Glomerular visceral epithelial cell (primary cell): ENCODE measurements at regions not wholly inside any gene's neighbourhood (a gene's known extent, or its start where the extent isn't known, plus 50 kb on each side); places are given as distances from the start of the nearest gene placed in this dataset.

Experiments
- DNase-seq: peaks from one replicate; pipeline ENCODE4 v3.0.0-alpha.2; 2016; ENCODE audit errors: extremely low spot score

DNA sequence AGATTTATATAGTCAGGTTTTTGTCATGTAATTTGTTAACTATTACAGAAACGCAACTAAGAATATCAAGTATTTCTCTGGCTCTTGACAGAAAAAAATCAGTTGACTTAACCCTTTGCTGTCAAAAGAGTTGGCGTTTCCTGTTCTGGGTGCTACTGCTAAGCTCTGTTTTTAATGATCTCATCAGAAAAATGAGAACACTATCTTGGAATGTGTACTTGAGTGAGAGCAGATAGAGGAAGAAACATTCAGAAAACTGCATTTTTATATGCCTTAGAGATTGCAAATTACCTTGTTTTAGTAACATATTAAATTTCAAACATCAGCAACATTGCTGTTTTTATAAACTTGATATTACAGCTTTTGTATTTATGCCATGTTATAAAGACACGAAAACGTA lies 297.9 kb downstream of the RDH14 start:
- DNase-seq, result no peak

DNA sequence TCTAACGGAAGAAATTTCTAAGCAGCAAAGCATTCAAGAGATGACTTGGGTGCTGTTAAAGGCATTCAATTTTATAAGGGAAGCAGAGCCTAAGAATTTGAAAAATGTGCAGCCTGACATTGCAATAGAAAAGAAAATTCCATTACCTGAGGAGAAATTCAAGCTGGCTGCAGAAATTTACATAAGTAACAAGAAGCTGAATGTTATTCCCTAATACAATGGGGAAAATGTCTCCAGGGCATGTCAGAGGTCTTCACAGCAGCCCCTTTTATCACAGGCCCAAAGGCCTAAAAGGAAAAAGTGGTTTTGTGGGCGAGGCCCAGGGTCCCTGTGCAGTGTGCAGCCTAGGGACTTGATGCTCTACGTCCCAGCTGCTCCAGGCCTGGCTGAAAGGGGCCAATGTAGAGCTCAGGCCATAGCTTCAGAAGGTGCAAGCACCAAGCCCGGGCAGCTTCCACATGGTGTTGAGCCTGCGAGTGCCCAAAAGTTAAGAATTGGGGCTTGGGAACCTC lies 306.7 kb downstream of the RDH14 start:
- no peak for DNase-seq

DNA sequence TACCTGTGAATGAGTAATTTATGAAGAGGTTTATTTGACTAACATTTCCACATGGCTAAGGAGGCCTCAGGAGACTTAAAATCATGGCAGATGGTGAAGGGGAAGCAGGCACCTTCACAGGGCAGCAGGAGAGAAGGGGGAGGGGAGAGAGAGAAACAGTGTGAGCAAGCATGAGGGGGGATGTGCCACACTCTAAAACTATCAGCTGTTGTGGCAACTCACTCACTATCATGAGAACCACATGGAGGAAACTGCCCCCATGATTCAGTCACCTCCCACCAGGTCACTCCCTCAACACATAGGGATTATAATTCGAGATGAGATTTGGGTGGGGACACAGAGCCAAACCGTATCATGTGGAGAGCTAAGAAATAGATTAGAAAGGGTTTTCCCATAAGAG lies 309.0 kb downstream of the RDH14 start:
- no peak for DNase-seq

DNA sequence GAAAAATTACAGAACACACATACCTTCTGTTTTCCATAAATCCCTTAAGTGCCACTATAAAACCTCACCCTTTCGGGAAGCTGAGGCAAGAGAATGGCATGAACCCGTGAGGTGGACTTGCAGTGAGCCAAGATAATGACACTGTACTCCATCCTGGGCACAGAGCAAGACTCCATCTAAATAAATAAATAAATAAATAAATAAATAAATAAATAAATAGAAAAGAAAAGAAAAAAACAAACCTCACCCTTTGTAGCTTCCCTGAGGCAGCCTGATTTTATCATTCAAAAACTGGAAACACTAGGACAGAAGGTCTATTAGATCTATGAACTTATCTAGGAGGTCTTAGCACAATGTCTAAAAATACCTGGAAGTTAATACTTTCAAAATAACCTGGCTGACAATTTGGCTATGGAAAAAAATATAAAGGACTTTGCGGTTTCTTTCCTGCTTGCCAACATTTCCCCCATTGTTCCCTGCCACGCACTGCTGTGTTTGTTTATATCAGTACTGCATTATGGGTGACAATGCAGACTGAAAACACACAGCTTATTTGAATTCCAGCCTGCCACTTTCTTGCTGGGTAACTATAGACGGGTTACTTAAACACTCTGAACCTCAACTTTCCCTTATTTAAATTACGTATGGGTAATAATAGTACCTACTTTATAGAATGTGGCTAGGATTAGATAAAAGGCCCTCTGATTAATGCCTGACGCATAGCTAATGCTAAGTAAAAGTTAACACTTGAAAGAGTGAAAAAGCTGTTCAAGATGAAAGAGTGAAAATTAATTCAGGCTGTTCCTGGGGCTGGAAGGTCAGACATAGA lies 313.0 kb downstream of the RDH14 start:
- DNase-seq, result no peak

DNA sequence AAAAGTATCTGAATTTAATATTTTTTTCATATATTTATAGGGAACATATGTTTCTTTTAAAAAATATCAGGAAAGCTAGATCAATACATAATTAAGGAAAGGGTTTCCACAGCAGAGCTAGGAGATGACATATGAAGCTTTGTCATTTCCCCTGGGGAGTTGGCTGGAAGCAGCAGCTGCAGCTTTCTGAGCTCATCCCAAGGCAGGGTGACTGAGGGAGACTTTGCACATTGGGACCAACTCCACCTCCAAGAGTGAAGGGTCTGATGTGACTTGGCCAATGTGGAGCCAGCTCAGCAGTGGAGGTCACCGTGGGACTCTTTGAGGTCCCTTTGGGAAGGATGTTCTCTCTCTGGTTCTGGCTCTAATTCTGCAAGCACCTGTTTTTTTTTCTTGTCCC lies 315.1 kb downstream of the RDH14 start:
- DNase-seq, result no peak

DNA sequence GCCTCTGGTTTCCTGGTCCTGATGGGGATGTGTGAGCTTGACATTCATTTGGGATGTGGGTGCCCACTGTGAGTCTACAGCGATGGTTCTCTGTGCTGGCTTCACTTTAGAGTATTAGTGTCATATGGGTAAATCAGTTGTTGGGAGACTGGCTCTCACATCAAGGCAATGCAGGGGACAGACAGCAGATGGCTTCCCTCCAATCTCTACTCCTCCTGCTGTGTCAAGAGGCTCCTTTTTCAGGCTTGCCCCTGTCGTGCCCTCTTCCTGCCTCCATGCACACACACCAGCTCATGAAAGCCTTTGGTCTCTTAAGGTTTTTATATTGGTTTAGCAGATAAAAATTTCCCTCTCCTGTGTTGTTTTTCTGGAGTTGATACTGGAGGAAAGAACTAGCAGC lies 315.6 kb downstream of the RDH14 start:
- DNase-seq, result no peak

DNA sequence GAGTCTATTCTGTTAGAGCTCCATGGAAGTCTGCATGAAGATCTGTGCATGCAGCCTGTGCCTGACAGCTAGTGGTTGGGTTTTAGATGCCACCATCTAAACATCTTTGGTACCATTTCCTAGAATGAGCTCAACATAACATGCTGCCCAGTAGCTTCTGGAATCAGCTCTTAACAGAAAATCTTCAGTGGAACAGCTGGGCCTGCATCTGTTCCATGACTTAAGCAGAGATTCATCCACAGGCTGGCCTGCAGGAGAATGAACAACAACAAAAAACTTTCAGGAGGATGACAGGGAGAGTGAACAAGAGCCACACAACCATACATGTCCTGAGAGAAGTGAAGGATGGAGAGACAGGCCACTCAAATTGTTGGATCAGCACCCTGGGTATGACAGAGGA lies 316.6 kb downstream of the RDH14 start:
- DNase-seq, result no peak

DNA sequence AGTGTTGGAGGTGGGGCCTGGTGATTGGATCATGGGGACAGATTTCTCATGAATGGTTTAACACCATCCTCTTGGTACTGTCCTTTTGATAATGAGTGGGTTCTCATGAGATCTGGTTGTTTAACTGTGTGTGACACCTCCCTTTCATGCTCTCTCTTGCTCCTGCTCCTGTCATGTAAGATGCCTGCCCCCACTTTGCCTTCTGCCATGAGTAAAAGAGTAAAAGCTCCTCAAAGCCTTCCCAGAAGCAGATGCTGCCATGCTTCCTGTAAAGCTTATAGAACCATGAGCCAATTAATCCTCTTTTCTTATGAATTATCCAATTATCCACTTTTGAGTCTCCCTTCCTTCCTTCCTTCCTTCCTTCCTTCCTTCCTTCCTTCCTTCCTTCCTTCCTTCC lies 317.7 kb downstream of the RDH14 start:
- DNase-seq, result no peak

DNA sequence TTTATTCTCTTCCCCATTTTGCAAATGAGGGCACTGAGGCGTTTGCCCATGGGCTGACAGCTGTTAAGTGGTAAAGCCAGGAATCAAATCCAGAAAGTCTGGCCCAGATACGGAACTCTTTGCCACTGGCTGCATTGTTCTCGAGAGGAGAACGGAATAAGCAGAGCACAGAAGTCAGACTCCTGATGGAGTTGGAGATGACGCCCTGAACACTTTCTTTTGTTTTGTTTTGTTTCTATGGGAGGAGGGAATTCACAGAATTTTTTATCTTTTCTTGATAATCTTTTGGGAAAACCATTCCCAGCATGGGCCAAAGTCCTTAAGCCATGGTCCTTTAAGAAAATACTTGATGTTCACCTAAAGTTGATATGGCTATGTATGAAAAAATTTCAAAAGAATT lies 322.2 kb downstream of the RDH14 start:
- no peak for DNase-seq

DNA sequence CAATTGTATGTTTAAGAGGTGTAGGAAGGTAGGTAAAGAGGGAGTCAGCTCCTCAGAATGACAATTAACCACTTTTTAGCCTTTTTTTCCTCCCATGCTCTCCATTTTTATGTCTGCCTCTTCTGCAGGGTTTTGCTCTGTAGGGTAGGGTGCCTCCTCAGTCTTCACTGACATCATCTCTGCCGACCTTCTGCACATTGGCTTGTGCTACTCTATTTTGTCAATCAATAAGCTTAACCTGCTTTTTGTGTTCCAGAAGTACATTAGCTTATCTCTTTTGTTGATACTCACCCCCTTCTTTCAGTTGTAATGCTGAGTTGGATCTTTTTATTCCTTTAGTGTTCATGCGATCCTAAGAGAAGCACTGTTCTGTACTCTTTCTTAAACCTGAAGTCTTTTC lies 323.2 kb downstream of the RDH14 start:
- no peak for DNase-seq

DNA sequence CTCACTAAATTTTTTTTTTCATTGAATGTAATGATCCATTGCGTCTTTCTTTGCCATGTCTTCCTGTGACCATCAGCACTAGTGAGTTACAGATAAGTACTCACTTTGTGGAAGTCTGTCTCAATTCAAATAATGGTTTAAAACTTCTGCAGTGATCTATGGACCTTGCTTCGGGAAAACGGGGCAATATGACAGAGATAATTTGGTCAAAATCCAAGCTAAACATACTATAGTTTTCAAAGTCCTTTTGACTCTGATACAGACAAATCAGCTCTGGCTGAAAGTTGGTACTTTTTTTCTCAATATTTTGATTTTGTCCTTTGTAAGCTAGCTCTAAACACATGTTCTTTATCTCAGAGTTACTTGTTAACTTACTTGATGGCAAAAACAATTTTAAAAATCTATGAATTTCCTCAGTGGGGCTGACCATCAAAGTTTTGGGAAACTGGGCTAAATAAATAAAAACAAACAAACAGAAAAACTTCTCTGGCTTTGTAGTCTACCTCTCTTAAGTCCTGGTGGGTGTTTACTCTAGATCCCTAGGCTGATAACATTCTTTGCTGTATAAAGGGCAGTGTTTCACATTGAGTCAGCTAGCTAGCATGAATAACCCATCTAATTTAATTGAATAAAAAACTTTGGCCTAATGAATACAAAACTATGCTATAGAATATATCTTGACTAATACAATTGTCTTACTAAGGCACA lies 327.6 kb downstream of the RDH14 start:
- no peak for DNase-seq

DNA sequence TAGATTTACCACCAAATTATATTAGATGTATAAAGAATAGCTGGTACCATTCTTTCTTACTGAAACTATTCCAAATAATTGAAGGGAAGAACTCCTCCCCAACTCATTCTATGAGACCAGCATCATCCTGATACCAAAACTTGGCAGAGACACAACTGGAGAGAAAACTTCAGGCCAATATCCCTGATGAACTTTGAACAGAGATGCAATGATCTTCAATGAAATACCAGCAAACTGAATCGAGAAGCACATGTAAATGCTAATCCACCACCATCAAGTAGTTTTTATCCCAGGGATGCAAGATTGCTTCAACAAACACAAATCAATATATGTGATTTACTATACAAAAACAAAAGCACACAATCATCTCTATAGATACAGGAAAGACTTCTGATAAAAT lies 329.8 kb downstream of the RDH14 start:
- no peak for DNase-seq

DNA sequence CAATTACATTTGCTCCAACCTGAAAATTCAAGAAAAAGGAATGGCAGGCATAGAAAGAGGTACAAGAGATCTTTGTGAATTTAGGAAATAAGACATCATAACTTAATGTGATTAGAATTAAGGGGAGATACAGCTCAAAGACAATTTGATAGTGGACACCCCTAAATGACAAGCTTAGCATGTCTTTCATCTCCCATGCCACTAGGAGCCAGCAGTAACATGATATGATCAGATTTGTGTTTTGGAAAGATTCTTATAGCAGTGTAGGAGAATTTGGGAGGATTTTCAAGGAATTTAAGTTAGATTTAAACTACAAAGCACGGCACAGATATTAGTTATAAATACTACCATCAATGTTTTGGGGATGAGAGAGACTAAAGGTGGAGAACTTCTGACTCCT lies 340.8 kb downstream of the RDH14 start:
- no peak for DNase-seq

DNA sequence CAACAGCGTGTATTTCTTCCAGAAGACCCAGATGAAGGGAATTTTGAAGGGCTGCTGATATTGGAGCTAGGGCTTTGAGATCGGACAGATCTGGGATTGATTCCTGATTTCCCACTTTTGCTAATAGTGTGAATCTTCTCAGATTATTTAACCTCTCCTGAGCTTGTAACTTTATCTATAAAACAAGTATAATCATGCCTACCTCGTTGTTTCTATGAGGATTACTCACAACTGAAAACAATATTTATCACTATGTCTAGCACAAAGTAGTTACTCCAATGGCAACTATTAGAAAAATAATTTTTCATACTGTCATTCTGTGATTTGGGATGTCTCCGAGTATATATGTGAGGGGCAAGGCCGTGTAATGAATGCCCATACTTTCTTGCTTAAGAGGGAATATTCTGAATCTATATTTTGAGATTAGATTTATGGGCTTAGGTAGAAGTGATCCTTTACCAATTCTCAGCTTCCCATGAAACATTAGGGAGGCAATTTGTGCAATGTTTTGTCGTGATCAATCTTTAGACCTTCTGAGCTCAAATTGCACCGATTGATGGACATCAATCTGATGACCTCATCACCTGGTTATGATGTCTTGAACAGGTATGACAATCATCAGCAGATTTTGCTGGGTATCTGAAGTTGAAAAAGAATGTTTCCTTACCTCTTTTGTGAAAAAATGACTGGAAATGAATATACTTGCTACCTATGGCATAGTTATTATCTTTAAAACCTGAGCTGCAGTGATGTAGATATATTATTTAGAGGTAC lies 339.9 kb downstream of the KCNS3 start:
- DNase-seq, result no peak

DNA sequence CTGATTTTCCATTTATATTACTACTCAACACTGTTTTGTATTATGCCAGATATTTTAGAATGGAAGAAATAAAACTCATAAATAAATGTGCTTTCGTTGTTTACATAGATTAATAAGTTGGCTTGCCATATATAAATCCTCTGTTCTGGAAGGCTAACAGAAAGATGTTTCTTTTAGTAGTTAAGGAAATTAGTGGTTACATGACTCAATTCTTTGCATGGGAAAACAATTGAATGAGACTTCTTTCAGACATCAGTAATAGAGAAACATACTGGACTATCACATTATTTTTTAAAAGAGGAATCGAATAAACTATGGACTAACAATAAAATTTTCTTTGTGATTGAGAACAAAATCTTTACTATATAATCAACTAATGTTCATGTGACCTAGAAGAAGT lies 336.5 kb downstream of the KCNS3 start:
- DNase-seq, result no peak

DNA sequence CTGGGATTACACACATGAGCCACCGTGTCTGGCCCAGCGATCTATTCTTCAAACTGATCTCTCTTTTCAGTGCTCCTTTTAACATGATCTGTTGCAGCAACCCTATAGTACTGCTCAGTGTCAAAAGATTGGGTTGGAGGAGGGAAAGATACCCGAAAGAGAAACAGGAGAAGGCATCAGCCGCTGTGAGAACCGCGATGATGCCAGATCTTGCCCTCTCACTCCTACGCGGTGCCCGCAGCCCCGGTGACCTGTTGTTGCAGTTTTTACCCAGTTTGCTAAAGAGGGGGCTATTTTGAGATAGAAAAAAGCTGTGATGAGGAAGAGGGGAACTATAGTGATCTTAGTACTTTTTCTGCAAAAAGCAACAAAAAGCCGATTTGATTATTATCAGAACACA lies 335.5 kb downstream of the KCNS3 start:
- DNase-seq, result no peak

DNA sequence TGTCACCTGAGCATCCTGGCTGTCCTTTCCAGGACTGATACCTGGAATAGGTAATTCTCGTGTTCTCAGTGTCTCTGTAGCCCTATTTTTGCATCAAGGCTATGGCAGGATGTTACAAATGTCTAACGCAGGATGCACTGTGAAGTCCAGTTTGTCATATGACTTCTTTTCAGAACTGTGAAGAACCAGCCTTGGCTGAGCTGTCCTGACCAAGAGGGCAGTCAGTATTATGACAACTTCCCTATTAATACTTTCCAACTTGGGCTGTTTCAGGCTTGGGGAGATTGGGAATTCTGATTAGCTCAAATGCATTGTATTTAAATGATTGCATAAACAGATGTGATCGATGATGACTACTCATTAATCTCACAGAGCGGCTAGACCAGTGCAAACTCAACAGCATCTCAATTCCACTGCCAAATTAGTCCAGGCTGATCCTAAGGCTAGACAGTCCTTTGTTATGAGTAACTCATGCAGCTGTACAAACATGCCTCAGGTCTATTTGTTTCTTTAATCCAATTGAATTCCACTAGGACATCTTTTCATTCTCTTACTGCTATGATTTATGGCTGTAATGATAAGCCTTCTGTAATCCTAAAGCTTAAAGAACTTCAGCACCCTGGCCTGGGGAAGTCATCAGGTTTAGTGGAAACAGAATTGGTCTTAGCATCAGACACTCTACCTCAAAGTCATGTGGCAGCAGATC lies 331.6 kb downstream of the KCNS3 start:
- no peak for DNase-seq

DNA sequence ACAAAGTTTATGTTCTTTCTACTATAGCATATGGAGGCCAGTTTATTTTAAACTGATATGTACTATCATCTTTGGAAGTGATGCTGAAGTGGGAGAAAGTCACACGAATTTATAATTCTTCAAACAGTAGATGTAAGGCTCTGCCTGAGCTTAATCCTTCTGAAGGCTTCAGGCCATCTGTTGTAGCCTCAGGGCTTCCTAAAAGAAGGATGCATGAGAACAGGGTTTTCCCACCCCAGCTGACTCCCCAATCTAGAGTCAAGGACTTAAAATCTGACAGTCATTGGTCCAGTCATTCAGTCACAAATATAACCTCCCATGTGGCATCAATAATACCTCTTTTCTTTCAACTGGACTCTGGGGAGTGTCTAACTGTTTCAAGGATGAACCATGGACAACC lies 330.5 kb downstream of the KCNS3 start:
- no peak for DNase-seq

DNA sequence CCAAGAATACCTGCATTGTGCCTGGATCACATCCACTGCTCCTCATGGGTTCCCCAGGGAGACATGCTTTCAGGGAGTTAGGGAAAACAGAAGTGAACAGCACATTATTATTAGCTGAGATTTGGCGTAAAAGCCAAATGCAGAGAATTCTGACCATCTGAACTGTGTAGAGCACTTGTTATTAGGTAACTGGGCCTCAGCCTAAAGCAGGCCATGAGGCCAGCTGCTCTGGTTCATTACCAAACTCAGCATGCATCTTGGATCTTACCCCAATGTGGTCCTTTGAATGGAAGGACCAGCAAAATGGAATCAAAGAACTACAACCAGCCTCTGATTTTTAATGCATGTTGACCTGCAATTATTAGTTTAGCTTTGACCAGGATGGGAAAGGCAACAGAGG lies 322.3 kb downstream of the KCNS3 start:
- no peak for DNase-seq

DNA sequence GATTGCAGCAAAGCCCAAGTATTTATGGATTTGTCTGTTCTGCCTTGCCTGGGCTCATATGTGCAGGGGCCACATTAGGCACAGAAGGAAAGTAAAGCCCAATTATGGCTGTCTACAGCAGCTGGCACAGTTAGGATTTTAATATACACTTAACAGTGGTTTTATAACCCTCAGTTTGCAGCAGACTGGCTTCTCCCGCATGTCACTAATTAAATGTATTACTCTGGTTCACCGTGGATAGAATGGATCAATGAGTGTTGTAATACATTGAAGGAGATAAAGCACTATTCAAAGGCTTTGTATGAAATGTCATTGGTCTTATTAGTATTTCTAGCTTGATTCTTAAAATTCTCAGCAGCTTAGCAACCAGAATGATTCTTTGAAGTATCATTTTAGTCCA lies 320.2 kb downstream of the KCNS3 start:
- no peak for DNase-seq

DNA sequence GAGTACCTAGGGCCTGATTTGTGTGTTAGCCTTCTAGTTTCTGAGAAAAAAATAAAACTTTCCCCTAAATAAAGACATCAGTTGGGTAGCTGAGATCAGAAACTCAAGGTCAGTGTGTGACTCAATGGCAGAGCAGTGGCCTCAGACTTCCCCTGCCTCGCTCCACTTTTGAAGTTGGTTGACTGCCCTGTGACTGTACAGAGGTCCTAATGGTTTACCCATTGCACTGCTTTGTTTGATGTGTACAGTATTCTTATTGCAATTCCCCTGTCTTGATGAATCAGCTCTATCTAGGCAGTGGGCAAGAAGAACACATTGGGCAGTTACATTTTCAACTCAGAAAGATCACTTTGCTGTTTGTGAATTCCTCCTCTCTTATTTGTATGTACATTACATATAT lies 315.7 kb downstream of the KCNS3 start:
- peak; percentile 16 for DNase-seq
